HCT116 (cell line): ENCODE measurements at regions not wholly inside any gene's neighbourhood (a gene's known extent, or its start where the extent isn't known, plus 50 kb on each side); places are given as distances from the start of the nearest gene placed in this dataset.

Source experiments
- ATAC-seq: fragments of 200-7000 bp; cut with Tn5 transposase; 2 replicates; pipeline ENCODE4 v1.9.1; 2020; ENCODE audit warnings: mild to moderate bottlenecking, moderate library complexity
- BruUV-seq: library from RNA; stranded (reverse); fragments of 400-500 nt; replicated peaks from 2 replicates; lab custom pipeline; 2021; lab: Mats Ljungman, UMichigan
- CTCF ChIA-PET: fragments of 300-600 bp; sonication (Branson Sonifier 250); formaldehyde crosslinking; loops from one replicate; lab custom pipeline; 2021; ENCODE audit warnings: antibody characterized with exemption; lab: Charles Lee
- POLR2A ChIA-PET: fragments of 300-600, 350-600 bp; sonication (Branson Sonifier 250); formaldehyde crosslinking; loops from one replicate; lab custom pipeline; 2021; ENCODE audit warnings: antibody characterized with exemption; lab: Charles Lee
- RAD21 ChIA-PET, 2 experiments: fragments of 300-600 bp; sonication (Branson Sonifier 250); formaldehyde crosslinking; loops; one replicate each; lab custom pipeline; 2023; ENCODE audit warnings: low total read pairs in 2 of 2; ENCODE audit not compliant: uncharacterized antibody in 2 of 2, unreplicated experiment in 2 of 2, low non-redundant PET in 1 of 2; lab: Charles Lee
- DNase-seq: peaks from one replicate; pipeline ENCODE4 v3.0.0-alpha.2; 2010; ENCODE audit warnings: low read depth, low spot score
- H2AFZ ChIP-seq: fragments of 200-600 bp; shearing (Covaris generic), sonication (generic); 2 replicates; pipeline ENCODE4 v1.6.1; 2017; ENCODE audit warnings: low read depth, mixed run types, mixed read lengths, antibody characterized with exemption, low read length; ENCODE audit not compliant: poor library complexity, severe bottlenecking
- H3K27ac ChIP-seq: 2 replicates; pipeline ENCODE4 v1.5.1; 2012; ENCODE audit warnings: low read depth, low read length
- H3K27me3 ChIP-seq: fragments of 200-600 bp; sonication (generic); 2 replicates; pipeline ENCODE4 v1.6.1; 2016; ENCODE audit warnings: mixed run types, low read length, mixed read lengths; ENCODE audit not compliant: insufficient read depth
- H3K36me3 ChIP-seq, 2 experiments: fragments of 200-500 bp in 1 of 2; fragments of 200-600 bp in 1 of 2; sonication (Bioruptor generic) in 1 of 2; sonication (generic) in 1 of 2; 2 replicates each; pipeline versions ENCODE4 v1.5.1 to v1.6.1; 2014 to 2016; ENCODE audit warnings: low read length in 2 of 2, inconsistent platforms in 1 of 2, mixed read lengths in 1 of 2, mixed run types in 1 of 2; ENCODE audit not compliant: insufficient read depth in 2 of 2, control insufficient read depth in 1 of 2
- H3K4me1 ChIP-seq, 2 experiments: fragments of 200-600 bp in 1 of 2; sonication (generic) in 1 of 2; 2 replicates each; pipeline versions ENCODE4 v1.5.1 to v1.6.1; 2012 to 2017; ENCODE audit warnings: low read length in 2 of 2, inconsistent platforms in 1 of 2, mild to moderate bottlenecking in 1 of 2, mixed read lengths in 1 of 2, mixed run types in 1 of 2, moderate library complexity in 1 of 2; ENCODE audit not compliant: insufficient read depth in 2 of 2, control insufficient read depth in 1 of 2
- H3K4me2 ChIP-seq: fragments of 200-600 bp; sonication (generic); 2 replicates; pipeline ENCODE4 v1.6.1; 2017; ENCODE audit warnings: mixed run types, low read length, mixed read lengths
- H3K4me3 ChIP-seq, 2 experiments: fragments of 200-600 bp in 1 of 2; sonication (generic) in 1 of 2; replicated peaks in 1 of 2; 2 replicates each; pipeline ENCODE4 v1.5.1; 2011 to 2016; ENCODE audit warnings: low read length in 2 of 2, control low read depth in 1 of 2, low read depth in 1 of 2, mild to moderate bottlenecking in 1 of 2, mixed read lengths in 1 of 2, mixed run types in 1 of 2
- H3K79me2 ChIP-seq: fragments of 200-600 bp; sonication (generic); 2 replicates; pipeline ENCODE4 v1.6.1; 2017; ENCODE audit warnings: mild to moderate bottlenecking, mixed run types, low read length, moderate library complexity, mixed read lengths; ENCODE audit not compliant: insufficient read depth
- H3K9ac ChIP-seq: fragments of 200-600 bp; sonication (generic); 2 replicates; pipeline ENCODE4 v1.6.1; 2016; ENCODE audit warnings: low read length, mixed read lengths
- H3K9me2 ChIP-seq: fragments of 200-600 bp; sonication (generic), shearing (Covaris generic); 2 replicates; pipeline ENCODE4 v1.6.1; 2017; ENCODE audit warnings: mixed run types, mild to moderate bottlenecking, moderate library complexity; ENCODE audit not compliant: insufficient read depth
- H3K9me3 ChIP-seq, 2 experiments: fragments of 200-500 bp in 1 of 2; fragments of 200-600 bp in 1 of 2; sonication (Bioruptor generic) in 1 of 2; sonication (generic) in 1 of 2; 2 replicates each; pipeline ENCODE4 v1.6.1; 2014 to 2017; ENCODE audit warnings: low read length in 2 of 2, mixed read lengths in 2 of 2, inconsistent platforms in 1 of 2, low read depth in 1 of 2, mild to moderate bottlenecking in 1 of 2, mixed run types in 1 of 2, moderate library complexity in 1 of 2; ENCODE audit not compliant: control insufficient read depth in 1 of 2, insufficient read depth in 1 of 2
- H4K20me1 ChIP-seq: fragments of 200-600 bp; sonication (generic), shearing (Covaris generic); 2 replicates; pipeline ENCODE4 v1.6.1; 2017; ENCODE audit warnings: mixed run types, mild to moderate bottlenecking, moderate library complexity; ENCODE audit not compliant: insufficient read depth
- CBX3 ChIP-seq: IDR thresholded peaks from 2 replicates; pipeline ENCODE4 v1.6.1; 2012; ENCODE audit warnings: low read depth
- CTCF ChIP-seq, 3 experiments: fragments of 200-600 bp in 1 of 3; sonication (generic) in 1 of 3; IDR thresholded peaks in 2 of 3; conservative IDR thresholded peaks in 1 of 3; 2 replicates each; pipeline ENCODE4 v1.5.1; 2012 to 2017; ENCODE audit warnings: low read depth in 2 of 3, low read length in 2 of 3, antibody characterized with exemption in 1 of 3, borderline replicate concordance in 1 of 3, control low read depth in 1 of 3, mild to moderate bottlenecking in 1 of 3, mixed read lengths in 1 of 3, mixed run types in 1 of 3, moderate library complexity in 1 of 3; ENCODE audit not compliant: insufficient read depth in 1 of 3
- EGR1 ChIP-seq: IDR thresholded peaks from 2 replicates; pipeline ENCODE4 v1.6.1; 2012; ENCODE audit warnings: low read depth
- ELF1 ChIP-seq: IDR thresholded peaks from 2 replicates; pipeline ENCODE4 v1.6.1; 2012; ENCODE audit warnings: low read depth, borderline replicate concordance
- EZH2 ChIP-seq: fragments of 200-600 bp; sonication (generic); IDR thresholded peaks from 2 replicates; pipeline ENCODE4 v1.6.1; 2017; ENCODE audit warnings: antibody characterized with exemption, mixed run types
- FOSL1 ChIP-seq: IDR thresholded peaks from 2 replicates; pipeline ENCODE4 v1.6.1; 2012; ENCODE audit warnings: low read depth
- JUND ChIP-seq: IDR thresholded peaks from 2 replicates; pipeline ENCODE4 v1.6.1; 2012
- POLR2AphosphoS5 ChIP-seq: IDR thresholded peaks from 2 replicates; pipeline ENCODE4 v1.6.1; 2011; ENCODE audit warnings: mild to moderate bottlenecking, low read depth, low read length, moderate library complexity
- RAD21 ChIP-seq: IDR thresholded peaks from 2 replicates; pipeline ENCODE4 v1.6.1; 2012; ENCODE audit warnings: low read depth, mild to moderate bottlenecking
- REST ChIP-seq: IDR thresholded peaks from 2 replicates; pipeline ENCODE4 v1.6.1; 2012; ENCODE audit warnings: low read depth
- SIN3A ChIP-seq: IDR thresholded peaks from 2 replicates; pipeline ENCODE4 v1.6.1; 2012; ENCODE audit warnings: low read depth
- SP1 ChIP-seq: IDR thresholded peaks from 2 replicates; pipeline ENCODE4 v1.6.1; 2012; ENCODE audit warnings: low read depth
- SRF ChIP-seq: IDR thresholded peaks from 2 replicates; pipeline ENCODE4 v1.6.1; 2012; ENCODE audit warnings: low read depth
- TCF7L2 ChIP-seq: IDR thresholded peaks from 2 replicates; pipeline ENCODE4 v1.7.0; 2011; ENCODE audit warnings: borderline replicate concordance, inconsistent platforms; ENCODE audit not compliant: insufficient read depth, insufficient read length; ENCODE audit errors: extremely low read depth
- YY1 ChIP-seq: IDR thresholded peaks from 2 replicates; pipeline ENCODE4 v1.6.1; 2011; ENCODE audit warnings: low read length, low read depth, moderate library complexity, mild to moderate bottlenecking; ENCODE audit not compliant: insufficient replicate concordance; ENCODE audit errors: extremely low read depth
- ZBTB33 ChIP-seq: IDR thresholded peaks from 2 replicates; pipeline ENCODE4 v1.6.1; 2011; ENCODE audit warnings: mild to moderate bottlenecking, low read length, moderate library complexity; ENCODE audit not compliant: insufficient replicate concordance; ENCODE audit errors: extremely low read depth
- ZFX ChIP-seq: fragments of 450-650 bp; IDR thresholded peaks from 2 replicates; pipeline ENCODE4 v1.6.1; 2017
- ZNF274 ChIP-seq: fragments of 200-500 bp; sonication (Bioruptor generic); IDR thresholded peaks from 2 replicates; pipeline ENCODE4 v1.6.1; 2014; ENCODE audit warnings: mild to moderate bottlenecking, low read depth, low read length, inconsistent platforms
- intact Hi-C: fragments of 100-400 bp; cut with micrococcal nuclease; formaldehyde crosslinking; loops from 2 replicates; pipeline ENCODE4 v1.10.0; 2022
- TF ChIP-seq, protein P1 (sequence below): IDR thresholded peaks from 2 replicates; pipeline ENCODE4 v1.6.1; 2012
- TF ChIP-seq, protein P2 (sequence below): IDR thresholded peaks from 2 replicates; pipeline ENCODE4 v1.6.1; 2012

- no TSS peak for BruUV-seq
- POLR2A ChIA-PET: no interaction called here
- H3K27ac ChIP-seq: no peak overlapping the region
- H3K27me3 ChIP-seq: peaks cover 15% of the 10 kb centered on the region
- H3K79me2 ChIP-seq: no peaks in the 10 kb centered on the region
- H3K4me3 ChIP-seq: no peak overlapping the region
- RAD21 ChIA-PET: no interaction called here
- H3K9me3 ChIP-seq: no peaks in the 10 kb centered on the region
- ATAC-seq: no peak
- no peaks in the 10 kb centered on the region for H3K36me3 ChIP-seq
- intact Hi-C loops: loop anchor here (5.0 to 10.0 kb wide), 2 partner anchors 278 to 426 kb away; no protein-coding TSS in a partner anchor
- CTCF ChIA-PET: no interaction called here
- DNase-seq: no peak
- no peaks in the 10 kb centered on the region for H4K20me1 ChIP-seq
- H3K4me2 ChIP-seq: no peak overlapping the region
- no peaks in the 10 kb centered on the region for H3K9me2 ChIP-seq
- H3K4me1 ChIP-seq: no peaks in the 10 kb centered on the region
- H3K9ac ChIP-seq: no peak overlapping the region
- TF ChIP-seq, protein P1, sequence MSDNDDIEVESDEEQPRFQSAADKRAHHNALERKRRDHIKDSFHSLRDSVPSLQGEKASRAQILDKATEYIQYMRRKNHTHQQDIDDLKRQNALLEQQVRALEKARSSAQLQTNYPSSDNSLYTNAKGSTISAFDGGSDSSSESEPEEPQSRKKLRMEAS: no peak
- no peak for TF ChIP-seq SRF
- TF ChIP-seq JUND: no peak
- no peak for TF ChIP-seq ELF1
- no peak for TF ChIP-seq SP1
- TF ChIP-seq, protein P2, sequence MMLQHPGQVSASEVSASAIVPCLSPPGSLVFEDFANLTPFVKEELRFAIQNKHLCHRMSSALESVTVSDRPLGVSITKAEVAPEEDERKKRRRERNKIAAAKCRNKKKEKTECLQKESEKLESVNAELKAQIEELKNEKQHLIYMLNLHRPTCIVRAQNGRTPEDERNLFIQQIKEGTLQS: no peak
- TF ChIP-seq TCF7L2: no peak
- TF ChIP-seq EGR1: no peak
- no peak for TF ChIP-seq YY1
- TF ChIP-seq FOSL1: no peak
- no peak for TF ChIP-seq CBX3
- TF ChIP-seq EZH2: no peak
- no peak for TF ChIP-seq ZFX
- TF ChIP-seq ZNF274: no peak
- TF ChIP-seq ZBTB33: no peak
- no peak for TF ChIP-seq SIN3A
- no peak for TF ChIP-seq REST
- no peak for TF ChIP-seq CTCF (IDR thresholded peaks at IDR 0.05 in 2 of 3, conservative IDR thresholded peaks at IDR 0.05 in 1 of 3; ENCODE audit: borderline replicate concordance in 1 of 3, insufficient read depth in 1 of 3, low read depth in 2 of 3, low read length in 2 of 3)
- TF ChIP-seq POLR2AphosphoS5: no peak
- no peak for TF ChIP-seq RAD21
- no peak overlapping the region for H2AFZ ChIP-seq
Observed at GRCh38 chr11:116219171-116219635, 553.6 kb downstream of the BUD13 start.
